AG04449 (cell line): ENCODE measurements at regions not wholly inside any gene's neighbourhood (a gene's known extent, or its start where the extent isn't known, plus 50 kb on each side); places are given as distances from the start of the nearest gene placed in this dataset.
"Not testable (repeated sequence)": the region's sequence is repeated elsewhere in the genome, so short reads cannot be mapped to it uniquely, and the experiment has no call there.

ENCODE experiments used
- CTCF ChIA-PET: fragments of 350-600 bp; formaldehyde crosslinking; extraction: SDS; loops from one replicate; lab custom pipeline; 2021; ENCODE audit warnings: antibody characterized with exemption; lab: Yijun Ruan, JAX
- POLR2A ChIA-PET: fragments of 400-600, 350-600 bp; formaldehyde crosslinking; extraction: SDS; loops from one replicate; lab custom pipeline; 2020; ENCODE audit warnings: antibody characterized with exemption, inconsistent platforms; lab: Yijun Ruan, JAX
- DNase-seq: peaks from one replicate; pipeline ENCODE4 v3.0.0-alpha.2; 2010; ENCODE audit warnings: low read depth, low spot score
- H3K4me3 ChIP-seq: 2 replicates; pipeline ENCODE4 v1.5.1; 2011; ENCODE audit warnings: low read depth, mild to moderate bottlenecking, control low read depth, low read length
- CTCF ChIP-seq: IDR thresholded peaks from one replicate; pipeline ENCODE4 v1.5.1; 2011; ENCODE audit warnings: mild to moderate bottlenecking, moderate library complexity, low read length, control low read depth, inconsistent platforms; ENCODE audit not compliant: insufficient read depth; ENCODE audit errors: missing control alignments

- no peak for DNase-seq
- H3K4me3 ChIP-seq, result no peak overlapping the region
- ChIA-PET POLR2A (no interaction called here), CTCF (no interaction called here)
- no peak for TF ChIP-seq CTCF
Observed at GRCh38 chr7:138354066-138354465, 106.0 kb upstream of the TRIM24 start.

DNA sequence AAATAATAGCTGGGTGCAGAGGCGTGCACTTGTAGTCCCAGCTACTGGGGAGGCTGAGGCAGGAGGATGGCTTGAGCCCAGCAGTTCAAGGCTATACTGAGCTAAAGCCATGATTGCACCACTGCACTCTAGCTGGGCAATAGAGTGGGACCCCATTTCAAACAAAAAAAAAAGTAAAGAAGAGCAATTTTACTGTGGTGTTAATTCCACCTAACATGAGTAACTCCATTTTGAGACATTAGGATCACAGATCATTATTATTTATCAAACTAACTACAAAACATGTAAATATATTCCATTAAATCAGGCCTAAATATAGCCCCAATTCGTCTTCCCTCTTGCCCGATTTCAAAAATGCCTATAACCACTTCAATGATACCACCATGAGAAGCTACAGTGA is 104.8 kb upstream of the TRIM24 start:
- H3K4me3 ChIP-seq, result no peak overlapping the region
- no peak for TF ChIP-seq CTCF
- no peak for DNase-seq
- CTCF ChIA-PET, result no interaction called here
- POLR2A ChIA-PET, result no interaction called here

DNA sequence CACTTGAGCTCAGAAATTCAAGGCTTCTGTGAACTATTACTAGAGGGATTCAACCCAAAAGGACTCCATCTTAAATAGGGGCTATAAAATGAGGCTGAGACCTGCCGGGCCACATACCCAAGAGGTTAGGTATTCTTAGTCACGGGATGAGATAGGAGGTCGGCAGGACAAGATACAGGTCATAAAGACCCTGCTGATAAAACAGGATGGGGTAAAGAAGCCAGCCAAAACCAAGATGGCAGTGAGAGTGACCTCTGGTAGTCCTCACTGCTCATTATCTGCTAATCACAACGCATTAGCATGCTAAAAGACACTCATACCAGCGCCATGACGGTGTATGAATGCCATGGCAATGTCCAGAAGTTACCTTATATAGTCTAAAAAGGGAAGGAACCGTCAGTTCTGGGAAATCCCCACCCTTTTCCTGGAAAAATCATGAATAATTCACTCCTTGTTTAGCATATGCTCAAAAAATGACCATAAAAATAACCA is 101.2 kb upstream of the TRIM24 start:
- ChIA-PET CTCF (no interaction called here), POLR2A (no interaction called here)
- TF ChIP-seq CTCF, result no peak
- H3K4me3 ChIP-seq, result no peak overlapping the region
- no peak for DNase-seq

DNA sequence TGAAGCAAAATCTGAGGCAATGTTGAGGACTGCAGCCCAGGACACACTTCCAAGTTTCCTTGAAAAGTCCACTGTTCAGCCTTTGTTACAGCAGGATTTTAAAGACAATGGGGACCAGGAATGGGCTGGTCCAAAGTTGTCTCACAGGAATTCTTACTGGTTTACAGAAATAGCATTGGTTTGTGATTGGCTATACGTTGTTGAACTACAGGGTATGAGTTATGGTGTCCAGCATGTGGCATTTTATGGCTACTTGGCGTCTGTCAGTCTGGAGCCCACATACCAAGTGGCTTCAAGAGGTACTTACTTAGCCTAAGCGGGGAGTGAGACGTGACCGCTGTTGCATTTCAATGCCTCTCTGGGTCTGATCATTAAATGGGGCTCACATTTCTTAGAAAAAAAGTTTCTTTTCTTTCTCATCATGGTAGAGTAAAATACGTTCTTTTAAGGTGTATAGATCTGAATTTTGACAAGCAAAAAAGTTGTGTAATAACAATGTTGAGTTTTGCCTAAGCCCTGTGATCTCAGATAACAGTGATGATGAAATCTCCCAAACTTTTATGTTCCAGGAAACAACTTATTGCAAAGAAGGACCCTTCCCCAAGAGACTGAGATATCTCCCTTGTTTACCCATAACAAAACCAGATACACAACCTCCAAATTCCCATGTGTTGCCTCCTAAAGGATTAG is 100.0 kb upstream of the TRIM24 start:
- ChIA-PET POLR2A (no interaction called here), CTCF (no interaction called here)
- no peak overlapping the region for H3K4me3 ChIP-seq
- DNase-seq, result no peak
- no peak for TF ChIP-seq CTCF

DNA sequence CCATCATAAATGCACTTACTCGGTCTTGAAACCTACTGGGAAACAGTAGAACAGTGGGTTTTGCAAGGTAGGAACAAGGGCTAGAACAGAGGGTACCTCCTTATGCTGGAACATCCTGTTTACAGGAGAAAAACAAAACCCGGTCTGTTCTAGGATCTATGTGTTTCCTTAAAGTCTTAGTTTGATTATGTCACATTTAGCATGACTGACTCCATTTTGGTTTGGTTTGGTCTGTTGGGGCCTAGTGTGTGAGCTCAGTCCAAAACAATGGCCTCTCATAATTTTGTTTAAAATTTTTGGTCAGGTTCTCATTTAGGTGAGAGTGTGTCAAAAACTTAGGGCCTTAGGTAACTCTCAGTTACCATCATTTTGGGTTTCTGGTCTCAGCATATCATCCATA is 96.3 kb upstream of the TRIM24 start:
- H3K4me3 ChIP-seq, result no peak overlapping the region
- TF ChIP-seq CTCF, result no peak
- POLR2A ChIA-PET, result no interaction called here
- no peak for DNase-seq
- CTCF ChIA-PET, result no interaction called here

GRCh38 chr7:138366137-138366536 is 93.9 kb upstream of the TRIM24 start:
- H3K4me3 ChIP-seq, CTCF ChIA-PET, POLR2A ChIA-PET, DNase-seq: not testable (repeated sequence)

- DNase-seq, H3K4me3 ChIP-seq, POLR2A ChIA-PET, CTCF ChIA-PET: not testable (repeated sequence)
Observed at GRCh38 chr7:138366676-138367075, 93.4 kb upstream of the TRIM24 start.
